HG03439 (cell line): ENCODE measurements at regions not wholly inside any gene's neighbourhood (a gene's known extent, or its start where the extent isn't known, plus 50 kb on each side); places are given as distances from the start of the nearest gene placed in this dataset.

Experiments used
- ATAC-seq: cut with Tn5 transposase; IDR thresholded peaks from one replicate; pipeline ENCODE4 v1.9.1; 2021; ENCODE audit warnings: mild to moderate bottlenecking, moderate library complexity; ENCODE audit not compliant: unreplicated experiment

GRCh38 chr11:110988671-110989070 is 256.9 kb upstream of the POU2AF2 start:
- no peak for ATAC-seq

DNA sequence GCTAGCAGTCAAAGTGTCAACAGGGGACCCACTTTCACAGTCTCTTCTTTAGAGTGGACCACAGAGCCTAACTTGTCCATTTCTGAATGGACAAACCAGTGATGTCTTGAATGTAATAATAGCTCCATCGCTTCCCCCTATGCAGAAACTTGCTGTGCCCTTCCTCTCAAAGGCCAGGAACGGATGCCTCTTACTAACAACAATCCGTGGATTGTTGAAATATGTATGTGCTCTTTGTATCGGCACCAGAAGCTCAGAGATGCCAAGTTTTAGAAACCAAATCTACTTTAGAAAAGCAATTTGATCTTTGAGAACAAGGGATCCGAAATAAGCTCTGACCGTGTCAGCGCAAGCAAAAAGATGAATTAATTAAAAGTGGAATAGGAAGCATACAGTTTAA is 259.5 kb upstream of the POU2AF2 start:
- no peak for ATAC-seq

- ATAC-seq, result no peak
These were observed 260.0 kb upstream of the POU2AF2 start for GRCh38 chr11:110985547-110985946.

- no peak for ATAC-seq
These were observed 260.8 kb upstream of the POU2AF2 start for GRCh38 chr11:110984693-110985092.

DNA sequence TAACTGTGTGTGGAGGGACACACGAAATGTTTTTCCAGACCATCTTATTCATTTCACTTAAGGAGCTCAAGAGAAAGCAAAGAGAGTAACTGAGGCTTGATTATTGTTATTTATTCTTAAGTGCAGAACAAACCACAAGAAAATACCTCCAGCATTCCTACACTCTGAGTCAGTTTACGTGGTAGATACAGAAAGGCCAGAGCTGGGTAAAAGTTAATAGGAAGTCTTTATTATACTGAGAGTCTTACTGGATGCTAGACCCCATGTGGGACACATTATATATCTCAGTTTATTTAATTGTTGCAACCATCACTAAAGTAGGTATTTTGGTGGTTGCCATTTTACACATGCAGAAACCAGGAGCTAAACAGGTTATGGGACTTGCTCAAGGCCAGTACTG is 261.4 kb upstream of the POU2AF2 start:
- no peak for ATAC-seq

DNA sequence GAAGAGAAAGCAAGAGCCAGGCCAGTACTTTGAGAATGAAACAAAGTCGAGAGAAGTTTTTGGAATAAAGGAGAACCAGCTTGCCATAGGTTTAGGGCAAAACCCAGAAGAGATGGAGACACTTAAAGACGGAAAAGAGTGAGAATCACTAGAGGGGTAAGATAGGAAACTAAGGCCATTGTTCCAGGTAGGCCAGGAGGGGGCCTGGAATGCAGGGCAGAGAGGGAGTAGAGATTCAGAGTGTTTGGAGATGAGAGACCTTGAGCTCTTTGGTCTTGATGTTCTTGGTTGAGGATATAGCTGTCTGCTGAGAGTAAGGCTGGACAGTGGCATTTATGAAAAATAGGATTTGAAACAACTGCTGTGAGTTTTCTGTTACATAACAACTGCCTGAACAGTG is 263.3 kb upstream of the POU2AF2 start:
- no peak for ATAC-seq

DNA sequence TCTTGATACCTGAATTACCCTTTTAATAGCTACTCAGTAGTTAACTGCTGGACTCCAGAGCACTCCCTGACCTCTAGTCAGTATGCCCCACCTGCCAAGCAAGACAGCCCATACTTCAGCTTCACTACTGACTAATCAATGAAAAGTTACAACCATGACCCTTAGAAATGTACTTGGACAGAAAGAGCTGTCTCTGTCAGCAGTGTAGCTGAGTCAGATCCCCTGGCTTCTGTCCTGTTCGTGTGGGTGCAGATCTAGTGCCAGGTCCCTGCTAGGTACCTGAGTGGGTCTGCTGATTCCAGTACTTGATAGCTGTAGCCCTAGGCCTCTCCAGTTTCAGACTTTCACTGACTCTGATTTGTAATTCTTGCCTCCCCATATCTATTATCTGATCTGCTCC is 265.8 kb upstream of the POU2AF2 start:
- ATAC-seq, result no peak

- ATAC-seq, result no peak
These were observed 265.4 kb upstream of the ARHGAP20 start for GRCh38 chr11:110977661-110978060.

DNA sequence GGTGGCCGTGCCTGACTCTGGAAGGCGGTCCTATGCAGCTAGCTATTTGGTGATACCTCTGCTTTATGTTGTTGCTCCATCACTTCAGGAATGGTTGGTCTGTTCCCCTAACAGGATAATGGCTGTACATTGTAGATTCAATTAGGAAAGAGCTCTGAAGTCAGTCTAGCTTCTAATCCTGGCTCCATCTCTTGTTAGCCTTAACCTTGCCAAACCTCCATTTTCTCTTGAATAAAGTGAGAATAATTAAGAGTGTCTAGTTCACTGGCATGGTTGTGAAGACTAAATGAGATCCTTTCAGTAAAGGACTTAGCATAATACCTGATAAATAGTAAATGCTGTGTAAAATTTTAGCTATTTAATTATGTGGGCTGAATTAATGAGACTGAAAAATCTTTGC is 262.5 kb upstream of the ARHGAP20 start:
- ATAC-seq, result no peak

GRCh38 chr11:110973401-110973980 is 261.3 kb upstream of the ARHGAP20 start:
- ATAC-seq, result no peak

- no peak for ATAC-seq
These were observed 260.4 kb upstream of the ARHGAP20 start for GRCh38 chr11:110972640-110973039.

- ATAC-seq, result no peak
These were observed 259.9 kb upstream of the ARHGAP20 start for GRCh38 chr11:110972106-110972505.

GRCh38 chr11:110971140-110971539 is 258.9 kb upstream of the ARHGAP20 start:
- ATAC-seq, result no peak

DNA sequence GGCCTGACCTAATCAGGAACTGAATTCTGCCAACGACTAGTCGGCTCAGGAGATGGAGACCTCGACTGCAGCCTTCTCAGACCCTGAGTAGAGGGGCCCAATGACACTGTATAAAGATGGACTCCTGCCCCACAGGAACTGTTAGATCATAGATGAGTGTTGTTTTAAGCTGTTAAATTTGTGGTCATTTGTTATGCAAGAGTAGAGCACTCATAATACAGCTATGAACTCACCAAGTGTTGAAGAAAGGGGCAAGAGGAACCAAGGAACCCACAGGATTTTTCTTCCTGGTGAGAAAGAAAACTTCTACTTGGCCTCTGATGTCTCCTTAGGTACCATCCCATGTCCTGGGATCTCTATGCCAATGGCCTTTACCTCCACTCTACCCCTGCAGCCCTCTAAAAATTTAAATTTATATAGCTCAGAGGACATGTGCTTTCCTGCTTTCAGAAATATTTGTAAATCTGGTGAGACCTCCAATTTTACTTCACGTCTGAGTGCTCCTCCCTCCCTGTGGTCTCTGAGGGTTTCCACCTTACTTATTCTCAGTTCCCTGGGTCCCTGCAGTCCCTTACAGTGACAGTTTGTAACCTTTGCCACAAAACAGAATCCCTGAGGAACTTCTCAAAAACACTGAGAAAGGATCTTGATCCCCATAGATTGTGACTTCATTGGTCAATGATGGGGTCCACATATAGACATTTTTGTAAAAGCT is 256.3 kb upstream of the ARHGAP20 start:
- no peak for ATAC-seq

- no peak for ATAC-seq
These were observed 253.9 kb upstream of the ARHGAP20 start for GRCh38 chr11:110966131-110966530.

DNA sequence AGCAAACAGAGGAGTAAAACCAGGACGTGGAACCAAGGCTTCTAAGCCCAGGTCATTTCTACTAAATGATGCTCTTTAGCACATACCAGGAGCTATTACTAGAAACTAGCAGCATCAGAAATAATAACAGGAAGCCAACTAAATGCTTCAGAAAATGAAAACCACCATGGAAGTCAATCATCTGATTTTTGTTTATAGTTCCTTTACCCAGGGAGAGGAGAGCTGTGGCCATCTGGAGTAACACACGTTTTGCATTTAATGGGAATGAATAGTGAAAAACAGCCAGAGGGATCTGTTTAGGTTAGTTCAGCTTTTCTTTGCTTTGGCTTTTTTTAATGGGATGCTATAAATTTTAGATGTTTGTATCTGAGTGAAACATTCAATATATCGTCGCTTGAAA is 250.7 kb upstream of the ARHGAP20 start:
- no peak for ATAC-seq

DNA sequence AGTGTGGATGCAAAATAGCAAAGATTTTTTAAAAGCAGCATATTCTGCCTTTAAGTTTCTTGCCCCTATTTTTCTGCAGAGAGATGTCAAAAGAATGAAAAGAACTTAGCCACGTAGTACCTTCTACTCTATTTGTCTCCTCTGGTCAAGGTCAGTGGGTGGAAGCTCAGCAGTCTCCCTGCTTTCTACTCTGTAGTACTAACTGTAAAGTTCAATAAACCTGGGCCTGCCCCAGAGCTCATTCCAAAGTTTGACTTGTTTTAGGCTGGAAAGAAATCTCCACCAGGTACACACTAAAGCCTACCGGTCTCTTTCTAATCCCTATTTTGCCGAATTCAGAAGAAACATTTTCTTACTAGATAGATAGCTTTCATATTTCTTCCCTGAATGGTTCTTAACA is 247.9 kb upstream of the ARHGAP20 start:
- no peak for ATAC-seq

DNA sequence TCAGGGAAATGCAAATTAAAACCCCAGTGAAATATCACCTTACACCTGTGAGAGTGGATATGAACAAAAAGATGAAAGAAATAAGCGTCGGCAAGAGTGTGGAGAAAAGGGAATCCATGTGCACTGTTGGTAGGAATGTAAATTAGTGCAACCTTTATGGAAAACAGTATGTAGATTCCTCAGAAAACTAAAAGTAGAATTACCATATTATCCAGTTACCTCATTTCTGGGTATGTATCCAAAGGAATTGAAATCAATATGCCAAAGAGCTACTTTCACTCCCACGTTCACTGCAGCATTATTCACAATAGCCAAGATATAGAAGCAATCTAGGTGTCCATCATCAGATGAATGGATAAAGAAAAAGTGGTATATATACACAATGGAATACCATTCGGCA is 246.0 kb upstream of the ARHGAP20 start:
- ATAC-seq, result no peak

GRCh38 chr11:110955776-110956175 is 243.5 kb upstream of the ARHGAP20 start:
- no peak for ATAC-seq

DNA sequence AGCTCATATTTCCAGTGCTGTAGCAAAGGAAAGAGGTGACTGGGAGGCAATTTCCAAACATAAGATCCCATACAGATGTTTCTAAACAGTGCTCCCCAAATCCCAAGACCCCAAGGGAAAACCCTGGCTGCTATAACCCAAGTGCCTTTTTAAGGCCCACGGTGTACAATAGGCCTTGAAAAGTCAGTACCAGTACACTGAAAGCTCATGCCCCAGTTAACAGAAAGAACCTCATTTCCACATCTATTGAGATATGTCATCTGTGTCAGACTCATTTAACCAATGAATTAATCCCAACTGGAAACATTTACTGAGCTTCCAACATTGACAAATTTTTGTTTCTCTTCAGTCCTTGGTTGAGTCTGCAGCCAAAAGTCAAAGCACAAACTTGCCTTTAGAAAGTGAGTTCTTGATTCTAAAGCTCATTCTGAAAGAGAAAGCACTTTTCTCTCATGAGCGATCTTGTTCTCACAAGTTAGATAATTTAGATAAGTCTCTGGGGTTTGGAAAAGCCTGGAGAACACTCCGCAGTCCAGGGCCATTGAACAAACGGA is 239.8 kb upstream of the ARHGAP20 start:
- ATAC-seq, result no peak

GRCh38 chr11:110951037-110951949 is 239.1 kb upstream of the ARHGAP20 start:
- no peak for ATAC-seq

DNA sequence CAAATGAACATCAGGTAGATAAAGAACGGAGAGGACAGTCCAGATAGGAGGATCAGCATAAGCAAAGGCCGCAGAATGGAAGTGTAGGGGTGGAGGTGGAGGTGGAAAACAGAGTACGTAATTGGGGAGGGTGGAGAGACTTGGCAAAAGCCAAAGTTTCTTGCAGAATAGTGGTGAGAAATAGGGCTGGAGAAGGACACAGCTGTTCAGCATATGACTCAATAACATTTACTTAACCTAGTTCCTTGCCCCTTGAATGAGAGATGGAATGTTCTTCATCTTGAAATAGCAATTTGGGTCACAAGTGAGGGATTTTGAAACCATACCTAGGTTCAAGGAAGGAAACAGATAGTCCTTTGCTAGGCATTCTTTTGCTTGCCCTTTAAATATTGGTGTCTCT is 235.9 kb upstream of the ARHGAP20 start:
- ATAC-seq, result no peak
